Fibroblast of mammary gland (primary cell): ENCODE measurements at regions not wholly inside any gene's neighbourhood (a gene's known extent, or its start where the extent isn't known, plus 50 kb on each side); places are given as distances from the start of the nearest gene placed in this dataset.
A peak's percentile ranks its signal among the peaks of the same experiment; 100 is the strongest.

ENCODE experiments used
- DNase-seq: peaks from one replicate; pipeline ENCODE4 v3.0.0-alpha.2; 2010; ENCODE audit warnings: low read depth
- H3K4me3 ChIP-seq: 2 replicates; pipeline ENCODE4 v1.5.1; 2011; ENCODE audit warnings: low read depth, mild to moderate bottlenecking, low read length, moderate library complexity; ENCODE audit not compliant: control insufficient read depth
- TF ChIP-seq, protein P1 (sequence below): conservative IDR thresholded peaks from 2 replicates; pipeline ENCODE4 v1.5.1; 2011; ENCODE audit warnings: low read depth, low read length, inconsistent platforms; ENCODE audit not compliant: control insufficient read depth, insufficient read depth

DNA sequence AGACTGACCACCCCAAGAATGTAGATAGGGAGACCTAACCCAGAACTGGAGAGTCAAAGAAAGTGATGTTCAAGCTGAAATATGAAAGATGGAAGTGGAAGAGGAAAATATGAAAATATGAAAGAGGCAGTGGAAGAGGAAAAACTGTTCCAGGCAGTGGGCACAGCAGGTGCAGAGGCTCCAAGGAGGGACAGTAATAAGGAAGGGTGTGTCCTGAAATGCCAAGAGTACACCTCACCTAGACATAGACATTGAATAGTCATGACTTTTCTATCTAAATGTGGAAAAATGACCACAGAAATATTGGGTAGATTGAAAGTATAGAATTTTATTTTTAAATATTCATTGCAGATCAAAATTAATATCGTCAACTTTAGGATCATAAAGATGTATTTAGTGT is 161.7 kb upstream of the USP24 start:
- TF ChIP-seq, protein P1, sequence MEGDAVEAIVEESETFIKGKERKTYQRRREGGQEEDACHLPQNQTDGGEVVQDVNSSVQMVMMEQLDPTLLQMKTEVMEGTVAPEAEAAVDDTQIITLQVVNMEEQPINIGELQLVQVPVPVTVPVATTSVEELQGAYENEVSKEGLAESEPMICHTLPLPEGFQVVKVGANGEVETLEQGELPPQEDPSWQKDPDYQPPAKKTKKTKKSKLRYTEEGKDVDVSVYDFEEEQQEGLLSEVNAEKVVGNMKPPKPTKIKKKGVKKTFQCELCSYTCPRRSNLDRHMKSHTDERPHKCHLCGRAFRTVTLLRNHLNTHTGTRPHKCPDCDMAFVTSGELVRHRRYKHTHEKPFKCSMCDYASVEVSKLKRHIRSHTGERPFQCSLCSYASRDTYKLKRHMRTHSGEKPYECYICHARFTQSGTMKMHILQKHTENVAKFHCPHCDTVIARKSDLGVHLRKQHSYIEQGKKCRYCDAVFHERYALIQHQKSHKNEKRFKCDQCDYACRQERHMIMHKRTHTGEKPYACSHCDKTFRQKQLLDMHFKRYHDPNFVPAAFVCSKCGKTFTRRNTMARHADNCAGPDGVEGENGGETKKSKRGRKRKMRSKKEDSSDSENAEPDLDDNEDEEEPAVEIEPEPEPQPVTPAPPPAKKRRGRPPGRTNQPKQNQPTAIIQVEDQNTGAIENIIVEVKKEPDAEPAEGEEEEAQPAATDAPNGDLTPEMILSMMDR: no peak
- no peak overlapping the region for H3K4me3 ChIP-seq
- DNase-seq: no peak

DNA sequence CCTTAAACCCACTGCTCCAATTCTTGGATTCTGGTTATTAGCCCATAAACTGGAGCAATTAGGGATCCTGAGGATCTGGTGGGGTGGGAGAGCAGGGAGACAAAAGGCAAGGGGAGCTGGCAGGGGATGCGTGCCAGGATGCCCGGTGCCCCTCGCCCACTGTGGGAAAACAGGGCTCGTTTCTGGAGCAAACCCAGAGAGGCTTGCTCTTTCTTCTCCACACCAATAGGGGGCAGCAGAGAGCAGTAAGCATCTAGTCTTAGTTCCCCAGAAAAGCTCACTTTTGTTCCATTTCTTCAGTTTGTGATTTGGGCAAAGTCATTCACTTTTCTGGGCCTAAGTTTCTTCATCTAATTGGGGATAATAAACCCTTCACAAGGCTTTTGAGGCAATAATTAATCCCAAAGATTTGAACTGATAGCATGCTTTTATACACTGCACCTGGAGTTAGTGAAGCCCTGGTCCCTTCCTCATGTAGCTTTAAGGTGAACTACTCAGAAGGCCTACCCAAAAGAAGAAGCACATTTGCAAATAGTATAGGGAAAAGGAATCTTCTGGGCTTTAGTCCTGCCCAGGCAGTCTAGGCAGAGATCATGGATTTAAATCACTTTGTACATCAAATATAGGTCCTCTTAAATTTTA is 160.6 kb upstream of the USP24 start:
- TF ChIP-seq, protein P1: peak; percentile 96
- DNase-seq: peak; percentile 70
- H3K4me3 ChIP-seq: no peak overlapping the region

DNA sequence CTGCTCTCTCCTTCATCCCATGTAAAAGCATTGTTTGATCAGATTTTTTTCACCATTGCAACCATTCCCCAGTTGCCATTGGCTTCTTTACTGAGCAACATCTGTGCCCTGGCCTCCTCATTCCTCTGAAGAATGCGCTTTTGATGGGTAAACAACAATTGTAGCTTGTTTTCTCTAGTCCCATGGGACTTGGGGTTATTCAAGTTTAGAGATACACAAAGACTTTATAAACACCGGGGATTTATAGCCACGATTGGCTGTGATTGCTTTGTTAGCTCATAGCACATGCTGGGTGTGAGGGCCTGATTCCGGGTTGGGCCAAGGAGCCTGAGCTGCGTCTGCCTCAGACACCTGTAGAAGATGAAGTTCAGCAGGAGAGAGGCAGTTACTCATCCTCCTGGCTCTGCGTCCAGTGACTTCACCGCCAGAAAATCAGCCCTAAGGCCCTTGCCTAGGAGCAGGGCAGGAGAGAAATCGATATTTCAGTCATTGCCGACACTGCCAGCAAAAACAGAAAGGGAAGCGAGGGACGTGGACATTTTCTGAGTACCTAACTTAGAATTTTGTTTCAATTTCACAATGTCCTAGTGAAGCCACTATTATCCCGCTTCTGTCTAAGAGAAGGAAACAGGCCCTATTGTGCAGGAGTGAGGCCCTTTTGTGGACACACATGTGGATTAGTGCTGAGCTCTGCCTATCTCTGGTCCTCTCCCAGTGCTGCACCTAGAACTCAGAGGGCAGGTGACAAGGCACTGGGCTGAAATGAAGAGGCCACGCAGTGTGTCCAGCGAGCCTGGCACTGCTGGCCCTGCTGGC is 159.8 kb upstream of the USP24 start:
- H3K4me3 ChIP-seq: no peak overlapping the region
- TF ChIP-seq, protein P1: no peak
- peak; percentile 53 for DNase-seq

DNA sequence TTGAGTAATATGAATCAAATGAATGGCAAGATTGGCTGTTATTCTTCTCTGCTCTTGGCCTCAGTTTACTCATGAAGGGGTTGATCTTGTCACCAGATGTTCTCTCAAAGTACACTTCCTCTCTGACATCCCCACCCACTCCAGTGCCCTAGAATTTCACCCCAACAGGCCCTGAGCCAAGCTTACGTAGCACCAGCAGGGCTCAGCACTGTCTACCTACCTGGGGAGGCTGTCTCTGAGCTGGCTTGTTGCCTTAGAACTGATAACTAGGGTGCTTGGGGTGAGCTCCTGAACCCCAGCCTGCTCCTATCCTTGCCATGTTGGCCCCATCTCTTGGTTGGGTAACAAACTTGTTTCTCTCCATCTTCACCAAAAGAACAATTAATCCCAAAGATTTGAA is 159.1 kb upstream of the USP24 start:
- DNase-seq: no peak
- no peak overlapping the region for H3K4me3 ChIP-seq
- TF ChIP-seq, protein P1: no peak

DNA sequence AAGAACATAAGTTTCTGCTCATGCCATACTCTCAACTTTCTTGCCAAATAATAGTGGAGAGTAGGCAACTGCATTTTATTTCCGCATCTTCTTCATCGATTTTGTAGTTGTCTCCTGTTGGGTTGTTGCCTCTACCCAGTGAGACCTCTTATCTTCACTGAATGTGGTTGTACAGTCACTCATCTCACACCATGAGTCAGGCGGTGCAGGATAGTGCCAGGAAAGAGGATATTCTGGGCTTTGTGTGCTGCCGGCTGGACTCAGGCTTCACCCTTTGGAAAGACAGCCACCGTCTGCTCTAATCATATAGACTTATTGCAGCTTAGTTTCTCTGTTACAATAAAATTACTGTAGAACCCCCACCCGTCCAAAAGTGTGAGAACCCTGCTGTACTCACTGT is 154.3 kb upstream of the USP24 start:
- peak; percentile 62 for DNase-seq
- TF ChIP-seq, protein P1: no peak
- H3K4me3 ChIP-seq: no peak overlapping the region

DNA sequence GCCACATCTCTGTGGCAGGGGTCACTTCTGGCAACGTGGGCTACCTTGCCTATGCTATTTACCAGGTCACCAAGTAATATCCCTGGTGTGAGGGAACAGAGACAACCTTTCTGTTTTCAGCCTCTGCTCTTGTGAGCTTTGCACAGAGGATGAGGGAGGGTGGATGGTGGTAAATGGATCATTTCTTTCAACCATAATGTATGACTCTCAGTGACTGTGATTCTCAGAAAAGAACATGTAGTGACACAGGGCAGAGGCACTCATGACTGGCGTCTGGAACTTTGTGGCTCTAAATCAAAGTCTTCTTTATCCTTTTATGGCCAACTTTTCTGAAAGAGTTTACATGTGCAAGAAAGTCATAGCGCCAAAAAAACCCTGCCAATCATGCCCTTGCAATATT is 153.5 kb upstream of the USP24 start:
- DNase-seq: no peak
- no peak overlapping the region for H3K4me3 ChIP-seq
- TF ChIP-seq, protein P1: no peak
